HepG2 (cell line): ENCODE measurements at regions not wholly inside any gene's neighbourhood (a gene's known extent, or its start where the extent isn't known, plus 50 kb on each side); places are given as distances from the start of the nearest gene placed in this dataset.

Source experiments
- ATAC-seq: fragments of 200-7000 bp; cut with Tn5 transposase; 3 replicates; pipeline ENCODE4 v1.9.1; 2020; ENCODE audit warnings: mild to moderate bottlenecking, moderate library complexity
- BruUV-seq: library from RNA; stranded (reverse); fragments of 400-500 nt; replicated peaks from 2 replicates; lab custom pipeline; 2021; lab: Mats Ljungman, UMichigan
- CTCF ChIA-PET: fragments of 300-600 bp; formaldehyde crosslinking; extraction: SDS; loops from one replicate; lab custom pipeline; 2021; ENCODE audit warnings: low total read pairs, inconsistent platforms, low intra/inter-chr PET ratio; lab: Yijun Ruan, JAX
- POLR2A ChIA-PET: fragments of 350-600 bp; sonication (Branson Sonifier 250); formaldehyde crosslinking; loops from one replicate; lab custom pipeline; 2020; ENCODE audit warnings: antibody characterized with exemption, inconsistent platforms; lab: Yijun Ruan, JAX
- DNase-seq: peaks from one replicate; pipeline ENCODE4 v3.0.0-alpha.2; 2015; ENCODE audit warnings: low spot score
- FAIRE-seq: peaks from 3 replicates; lab custom pipeline; 2011; peaks lifted over from hg19 to GRCh38; lab: Jason Lieb, UNC
- H2AFZ ChIP-seq: one replicate; pipeline ENCODE4 v1.6.1; 2011; ENCODE audit warnings: low read length, inconsistent platforms
- H3K27ac ChIP-seq: fragments of 300-600 bp; 3 replicates; pipeline ENCODE4 v1.8.0; 2011; ENCODE audit warnings: mixed run types, mild to moderate bottlenecking, mixed read lengths, low read length, inconsistent platforms; ENCODE audit not compliant: insufficient read depth; ENCODE audit errors: extremely low read length
- H3K27me3 ChIP-seq, 2 experiments: fragments of 200-600 bp in 1 of 2; 2 replicates in 1 of 2; 3 replicates in 1 of 2; pipeline versions ENCODE4 v1.6.0 to v1.8.0; 2011; ENCODE audit warnings: low read length in 2 of 2, mild to moderate bottlenecking in 2 of 2, moderate library complexity in 2 of 2, inconsistent platforms in 1 of 2; ENCODE audit not compliant: insufficient read depth in 2 of 2, control insufficient read depth in 1 of 2
- H3K36me3 ChIP-seq, 2 experiments: fragments of 200-600 bp in 1 of 2; replicated peaks in 1 of 2; 2 replicates in 1 of 2; 3 replicates in 1 of 2; pipeline versions ENCODE4 v1.5.1 to v1.8.0; 2011; ENCODE audit warnings: low read length in 2 of 2, inconsistent platforms in 1 of 2; ENCODE audit not compliant: insufficient read depth in 2 of 2, control insufficient read depth in 1 of 2
- H3K4me1 ChIP-seq: 2 replicates; pipeline ENCODE4 v1.5.1; 2012; ENCODE audit warnings: low read length, inconsistent platforms; ENCODE audit not compliant: insufficient read depth
- H3K4me2 ChIP-seq: 2 replicates; pipeline ENCODE4 v1.6.0; 2011; ENCODE audit warnings: low read depth, low read length, inconsistent platforms
- H3K4me3 ChIP-seq, 3 experiments: fragments of 200-600 bp in 1 of 3; sonication (generic), shearing (Covaris generic) in 1 of 3; replicated peaks in 1 of 3; 2 replicates each; pipeline ENCODE4 v1.5.1; 2011 to 2016; ENCODE audit warnings: low read length in 3 of 3, inconsistent platforms in 2 of 3, low read depth in 2 of 3, mild to moderate bottlenecking in 2 of 3, control low read depth in 1 of 3, mixed read lengths in 1 of 3; ENCODE audit not compliant: insufficient read depth in 1 of 3
- H3K79me2 ChIP-seq: one replicate; pipeline ENCODE4 v1.6.1; 2011; ENCODE audit warnings: low read length, inconsistent platforms; ENCODE audit not compliant: insufficient read depth
- H3K9ac ChIP-seq: 2 replicates; pipeline ENCODE4 v1.6.0; 2011; ENCODE audit warnings: mild to moderate bottlenecking, low read depth, low read length, inconsistent platforms; ENCODE audit not compliant: insufficient read depth
- H3K9me3 ChIP-seq: 2 replicates; pipeline ENCODE4 v1.5.1; 2012; ENCODE audit warnings: mild to moderate bottlenecking, low read length
- H4K20me1 ChIP-seq: 2 replicates; pipeline ENCODE4 v1.6.0; 2011; ENCODE audit warnings: inconsistent platforms, mild to moderate bottlenecking, low read length, moderate library complexity; ENCODE audit not compliant: insufficient read depth
- ATF6 ChIP-seq: sonication (generic); formaldehyde crosslinking; conservative IDR thresholded peaks from 2 replicates; pipeline ENCODE4 v1.4.0; 2020; ENCODE audit warnings: missing genetic modification reagents
- FOXP1 ChIP-seq, 2 experiments: fragments of 450-650 bp in 1 of 2; IDR thresholded peaks; 2 replicates each; pipeline ENCODE4 v1.6.1; 2017 to 2018; ENCODE audit warnings: antibody characterized with exemption in 1 of 2
- GABPA ChIP-seq, 2 experiments: IDR thresholded peaks; 2 replicates each; pipeline ENCODE4 v1.6.1; 2011 to 2016; ENCODE audit warnings: low read depth in 2 of 2, low read length in 1 of 2, missing biosample characterization in 1 of 2, missing genetic modification characterization in 1 of 2
- HMG20B ChIP-seq: conservative IDR thresholded peaks from 2 replicates; pipeline ENCODE4 v1.6.1; 2016; ENCODE audit warnings: missing genetic modification reagents, missing compliant biosample characterization
- HMGA1 ChIP-seq: sonication (generic); formaldehyde crosslinking; conservative IDR thresholded peaks from 2 replicates; pipeline ENCODE4 v1.4.0; 2020; ENCODE audit warnings: missing genetic modification reagents
- HNF4A ChIP-seq: sonication (generic); formaldehyde crosslinking; IDR thresholded peaks from 2 replicates; pipeline ENCODE4 v1.4.0; 2020; ENCODE audit warnings: missing genetic modification reagents
- KDM2A ChIP-seq: sonication (generic); formaldehyde crosslinking; IDR thresholded peaks from 2 replicates; pipeline ENCODE4 v1.4.0; 2020; ENCODE audit warnings: low read depth, missing genetic modification reagents, borderline replicate concordance
- KMT2B ChIP-seq: IDR thresholded peaks from 2 replicates; pipeline ENCODE4 v1.6.1; 2016; ENCODE audit warnings: missing genetic modification reagents, missing compliant biosample characterization
- MAFF ChIP-seq: IDR thresholded peaks from 2 replicates; pipeline ENCODE4 v1.6.1; 2011; ENCODE audit warnings: low read depth, low read length, improper control_type of control experiment
- NFKB2 ChIP-seq: sonication (generic); formaldehyde crosslinking; IDR thresholded peaks from 2 replicates; pipeline ENCODE4 v1.4.0; 2020; ENCODE audit warnings: missing genetic modification reagents, borderline replicate concordance
- RELA ChIP-seq: sonication (generic); formaldehyde crosslinking; IDR thresholded peaks from 2 replicates; pipeline ENCODE4 v1.4.0; 2020; ENCODE audit warnings: missing genetic modification reagents
- SRSF1 ChIP-seq: fragments of 200-400 bp; formaldehyde crosslinking; optimal IDR thresholded peaks from 2 replicates; pipeline ENCODE3; 2017; ENCODE audit warnings: mild to moderate bottlenecking, low read depth, low read length, moderate library complexity
- TP53 ChIP-seq: sonication (generic); formaldehyde crosslinking; conservative IDR thresholded peaks from 2 replicates; pipeline ENCODE4 v1.4.0; 2020; ENCODE audit warnings: missing genetic modification reagents
- ZBTB49 ChIP-seq: sonication (generic); formaldehyde crosslinking; IDR thresholded peaks from 2 replicates; pipeline ENCODE4 v1.4.0; 2020; ENCODE audit warnings: missing genetic modification reagents, borderline replicate concordance
- ZNF124 ChIP-seq: sonication (generic); formaldehyde crosslinking; IDR thresholded peaks from 2 replicates; pipeline ENCODE4 v1.4.0; 2020; ENCODE audit warnings: missing genetic modification reagents
- ZNF230 ChIP-seq: sonication (generic); formaldehyde crosslinking; IDR thresholded peaks from 2 replicates; pipeline ENCODE4 v1.4.0; 2020; ENCODE audit warnings: mild to moderate bottlenecking, missing genetic modification reagents
- ZNF30 ChIP-seq: sonication (generic); formaldehyde crosslinking; IDR thresholded peaks from 2 replicates; pipeline ENCODE4 v1.5.0; 2020; ENCODE audit warnings: mild to moderate bottlenecking, missing genetic modification reagents
- ZNF761 ChIP-seq: sonication (generic); formaldehyde crosslinking; conservative IDR thresholded peaks from 2 replicates; pipeline ENCODE4 v1.4.0; 2020; ENCODE audit warnings: mild to moderate bottlenecking, missing genetic modification reagents
- WGBS: methylation state at CpG from one replicate; pipeline ENCODE4 v1.1.6; 2017; ENCODE audit warnings: low lambda C conversion rate; 5-methylcytosine and 5-hydroxymethylcytosine counted together
- in situ Hi-C: cut with HindIII; loops from 2 replicates; pipeline ENCODE4 v1.10.0; 2017; ENCODE audit warnings: low pct_unique_long_range_greater_than_20kb; ENCODE audit not compliant: extremely low pct_ligation_motif_present
- intact Hi-C: fragments of 100-400 bp; cut with micrococcal nuclease; formaldehyde crosslinking; loops from one replicate; pipeline ENCODE4 v1.10.0; 2022; ENCODE audit not compliant: unreplicated experiment
- TF ChIP-seq, protein P1 (sequence below): sonication (generic); formaldehyde crosslinking; IDR thresholded peaks from 2 replicates; pipeline ENCODE4 v1.5.1; 2020; ENCODE audit warnings: missing genetic modification reagents, mild to moderate bottlenecking, borderline replicate concordance

DNA sequence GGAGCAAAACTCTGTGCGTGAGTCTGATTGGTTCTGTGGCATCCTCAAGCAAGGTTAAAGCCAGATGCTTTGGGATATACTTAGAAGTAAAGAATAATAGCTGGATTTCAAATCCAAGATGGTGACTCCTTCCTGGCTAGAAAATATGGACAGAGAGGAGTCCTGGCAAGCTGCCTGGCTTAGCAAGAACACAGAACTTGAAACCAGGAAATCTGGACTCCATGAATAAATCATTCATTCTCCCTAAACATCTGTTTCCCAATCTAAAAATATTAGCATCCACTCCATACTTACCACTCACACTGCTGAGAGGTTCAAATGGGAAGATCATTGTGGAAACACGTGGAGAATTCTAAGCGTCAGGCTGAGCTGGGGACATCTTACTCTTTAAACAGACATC lies 1074.1 kb upstream of the AUTS2 start:
- intact Hi-C loops (no loop called here), in situ Hi-C loops (no loop called here)
- Histone ChIP-seq H3K27me3 (no peaks in the 10 kb centered on the region), H3K4me2 (no peak overlapping the region), H3K4me1 (no peaks in the 10 kb centered on the region), H3K4me3 (no peak overlapping the region), H3K79me2 (no peaks in the 10 kb centered on the region), H3K27ac (no peak overlapping the region), H2AFZ (no peak overlapping the region), H3K9ac (no peak overlapping the region), H3K36me3 (no peaks in the 10 kb centered on the region)
- ATAC-seq: no peak
- POLR2A ChIA-PET: no interaction called here
- BruUV-seq: no TSS peak
- WGBS: 4% methylated on average over 3 of the region's 3 CpGs
- TF ChIP-seq, protein P1, sequence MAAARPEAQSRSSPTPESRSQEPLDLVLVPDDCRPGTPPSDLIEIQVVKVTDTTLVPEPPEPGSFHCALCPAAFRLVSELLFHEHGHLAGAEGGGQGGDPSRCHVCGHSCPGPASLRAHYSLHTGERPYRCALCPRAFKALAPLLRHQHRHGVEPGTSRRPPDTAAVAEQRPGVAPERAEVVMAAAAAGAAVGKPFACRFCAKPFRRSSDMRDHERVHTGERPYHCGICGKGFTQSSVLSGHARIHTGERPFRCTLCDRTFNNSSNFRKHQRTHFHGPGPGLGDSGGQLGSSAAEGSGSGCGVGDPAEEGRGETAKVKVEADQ: no peak
- TF ChIP-seq ZBTB49 (CRISPR knock-in tag) (no peak), HNF4A (no peak), ZNF761 (CRISPR knock-in tag) (no peak), GABPA (IDR thresholded peaks at IDR 0.05; ENCODE audit: low read depth, low read length) (no peak), GABPA (CRISPR knock-in tag; IDR thresholded peaks at IDR 0.05; ENCODE audit: low read depth) (no peak), FOXP1 (IDR thresholded peaks at IDR 0.05) (no peak), FOXP1 (CRISPR knock-in tag; IDR thresholded peaks at IDR 0.05) (no peak), ZNF230 (CRISPR knock-in tag) (no peak), RELA (CRISPR knock-in tag) (no peak), KMT2B (CRISPR knock-in tag) (no peak), NFKB2 (no peak), HMG20B (CRISPR knock-in tag) (no peak), ATF6 (no peak), KDM2A (no peak), SRSF1 (no peak), ZNF124 (CRISPR knock-in tag) (no peak), HMGA1 (CRISPR knock-in tag) (no peak), TP53 (CRISPR knock-in tag) (no peak), ZNF30 (no peak), MAFF (no peak)
- TF ChIP-seq, all 625 proteins: peak for 0
- Histone ChIP-seq H4K20me1 (no peaks in the 10 kb centered on the region), H3K9me3 (peaks cover 14% of the 10 kb centered on the region; the same call in 1 of the 2 replicates)
- CTCF ChIA-PET: no interaction called here
- no peak for FAIRE-seq
- DNase-seq: no peak
